Skeletal muscle tissue (tissue), 3 donors: ENCODE measurements at regions not wholly inside any gene's neighbourhood (a gene's known extent, or its start where the extent isn't known, plus 50 kb on each side); places are given as distances from the start of the nearest gene placed in this dataset.
"Not testable (repeated sequence)": the region's sequence is repeated elsewhere in the genome, so short reads cannot be mapped to it uniquely, and the experiment has no call there.

Source experiments
- H3K27ac ChIP-seq: one replicate; pipeline ENCODE4 v1.7.0; 2013; ENCODE audit warnings: mild to moderate bottlenecking, low read depth, low read length, inconsistent platforms
- H3K27me3 ChIP-seq, 3 donors: one replicate each; pipeline ENCODE4 v1.7.0; 2013; ENCODE audit warnings: low read length in 3 of 3; ENCODE audit not compliant: control insufficient read depth in 3 of 3, insufficient read depth in 3 of 3
- H3K36me3 ChIP-seq, 3 donors: one replicate each; pipeline ENCODE4 v1.7.0; 2013; ENCODE audit warnings: low read length in 3 of 3; ENCODE audit not compliant: control insufficient read depth in 3 of 3, insufficient read depth in 3 of 3
- H3K4me1 ChIP-seq, 3 donors: one replicate each; pipeline ENCODE4 v1.7.0; 2013; ENCODE audit warnings: low read length in 3 of 3, mild to moderate bottlenecking in 3 of 3; ENCODE audit not compliant: control insufficient read depth in 3 of 3, insufficient read depth in 3 of 3
- H3K4me3 ChIP-seq, 3 donors: one replicate each; pipeline ENCODE4 v1.7.0; 2013; ENCODE audit warnings: low read length in 3 of 3
- H3K9ac ChIP-seq, 3 donors: one replicate each; pipeline ENCODE4 v1.7.0; 2013; ENCODE audit warnings: low read length in 3 of 3, mild to moderate bottlenecking in 3 of 3, moderate library complexity in 2 of 3, low read depth in 1 of 3
- H3K9me3 ChIP-seq, 3 donors: one replicate each; pipeline ENCODE4 v1.7.0; 2013; ENCODE audit warnings: low read length in 3 of 3; ENCODE audit not compliant: control insufficient read depth in 3 of 3
- donor health status: Osteomylitis.

DNA sequence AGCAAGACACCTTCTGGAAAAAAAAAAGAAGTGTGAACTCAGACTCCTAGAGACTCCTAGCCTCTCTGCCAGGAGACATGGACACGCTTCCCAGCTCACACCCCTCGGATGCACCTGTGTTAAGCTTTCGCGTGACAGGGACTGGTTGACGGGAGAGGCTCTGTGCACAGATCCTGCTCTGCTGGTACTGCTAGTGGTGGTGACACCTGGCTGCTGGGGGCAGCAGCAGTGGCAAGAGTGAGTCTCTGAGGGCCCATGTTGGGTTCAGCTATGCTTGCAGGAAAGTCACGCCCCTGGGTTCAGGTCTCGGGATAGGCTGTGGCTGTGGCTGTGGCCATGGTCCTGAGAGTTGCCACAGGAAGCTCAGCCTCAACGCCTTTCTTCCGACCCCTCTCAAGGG lies 81.1 kb downstream of the XRCC2 start:
- no peaks in the 10 kb centered on the region for H3K36me3 ChIP-seq
- H3K9me3 ChIP-seq, result no peaks in the 10 kb centered on the region
- H3K27ac ChIP-seq, result no peak overlapping the region
- H3K4me1 ChIP-seq, result no peaks in the 10 kb centered on the region
- no peak overlapping the region for H3K9ac ChIP-seq
- no peak overlapping the region for H3K4me3 ChIP-seq
- H3K27me3 ChIP-seq, result no peaks in the 10 kb centered on the region

DNA sequence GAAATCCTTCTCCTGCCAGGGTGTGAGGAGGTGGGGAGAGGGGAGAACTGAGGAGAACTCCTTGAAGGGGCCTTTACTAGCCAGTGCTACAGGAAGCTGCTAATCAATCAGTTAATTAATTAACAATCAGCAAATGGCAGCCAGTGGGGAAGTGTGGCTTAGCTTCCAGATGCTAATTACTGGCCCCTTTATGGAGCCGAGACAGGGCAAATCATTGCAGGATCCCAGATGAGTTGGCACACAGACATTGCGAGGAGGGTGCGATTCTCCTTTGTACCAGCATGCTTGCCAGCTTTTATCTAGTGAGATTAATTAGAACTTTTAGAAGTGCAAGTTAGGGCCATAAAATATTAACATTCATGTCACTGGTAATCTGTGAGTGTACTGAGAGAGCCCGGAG lies 84.0 kb downstream of the XRCC2 start:
- Histone ChIP-seq H3K36me3 (no peaks in the 10 kb centered on the region), H3K27ac (no peak overlapping the region), H3K4me3 (no peak overlapping the region), H3K9me3 (no peaks in the 10 kb centered on the region), H3K27me3 (no peaks in the 10 kb centered on the region), H3K4me1 (no peaks in the 10 kb centered on the region), H3K9ac (no peak overlapping the region)

DNA sequence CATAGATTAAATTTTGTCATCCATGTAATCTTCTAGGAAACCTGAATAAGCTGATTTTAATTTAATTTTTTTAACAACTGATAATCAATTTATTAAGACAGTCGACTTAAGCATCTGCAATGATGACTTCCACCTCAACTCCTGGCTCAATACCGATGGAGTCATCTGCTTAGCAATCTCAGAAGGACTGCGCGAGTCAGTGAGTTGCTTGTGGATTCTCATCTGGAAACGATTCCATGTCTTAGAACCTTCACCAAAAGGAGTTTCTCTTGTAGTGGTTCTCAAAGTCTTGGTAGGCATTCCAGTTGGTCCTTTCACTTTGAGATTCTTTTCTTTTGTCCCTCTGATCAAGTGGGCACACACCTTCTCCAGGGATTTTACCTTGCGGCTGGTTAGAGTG lies 85.5 kb downstream of the XRCC2 start:
- Histone ChIP-seq H3K9me3 (no peaks in the 10 kb centered on the region), H3K27ac (no peak overlapping the region), H3K27me3 (no peaks in the 10 kb centered on the region), H3K4me1 (no peaks in the 10 kb centered on the region), H3K4me3 (no peak overlapping the region), H3K9ac (no peak overlapping the region), H3K36me3 (no peaks in the 10 kb centered on the region)

DNA sequence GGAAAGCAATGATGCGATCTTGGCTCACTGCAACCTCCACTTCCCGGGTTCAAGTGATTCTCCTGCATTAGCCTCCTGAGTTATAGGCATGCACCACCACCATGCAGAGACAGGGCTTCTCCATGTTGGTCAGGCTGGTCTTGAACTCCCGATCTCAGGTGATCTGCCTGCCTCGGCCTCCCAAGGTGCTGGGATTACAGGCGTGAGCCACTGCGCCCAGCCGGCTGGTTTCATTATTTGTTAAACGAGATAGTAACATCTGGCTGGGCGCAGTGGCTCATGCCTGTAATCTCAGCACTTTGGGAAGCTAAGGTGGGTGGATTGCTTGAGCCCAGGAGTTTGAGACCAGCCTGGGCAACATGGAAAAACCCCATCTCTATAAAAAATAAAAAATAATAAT lies 86.1 kb downstream of the XRCC2 start:
- H3K9ac ChIP-seq, H3K4me1 ChIP-seq, H3K27me3 ChIP-seq, H3K9me3 ChIP-seq, H3K27ac ChIP-seq, H3K4me3 ChIP-seq, H3K36me3 ChIP-seq: not testable (repeated sequence)

DNA sequence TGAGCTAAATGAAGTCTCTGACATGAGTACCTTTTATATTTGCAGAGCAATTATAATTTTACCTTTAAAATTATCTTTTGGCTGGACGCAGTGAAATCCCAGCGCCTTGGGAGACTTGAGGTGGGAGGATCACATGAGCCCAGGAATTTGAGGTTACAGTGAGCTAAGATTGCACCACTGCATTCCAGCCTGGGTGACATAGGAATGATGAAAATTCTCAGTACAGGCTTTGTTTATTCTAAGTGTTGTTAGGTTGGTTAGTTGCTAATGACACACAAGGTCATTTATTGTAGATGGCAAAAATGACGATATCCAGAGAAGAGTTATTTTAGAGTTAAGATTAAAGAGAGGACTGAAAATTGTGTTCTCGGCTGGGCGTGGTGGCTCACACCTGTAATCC lies 87.6 kb downstream of the XRCC2 start:
- Histone ChIP-seq H3K27me3 (no peaks in the 10 kb centered on the region), H3K9ac (no peak overlapping the region), H3K4me1 (no peaks in the 10 kb centered on the region), H3K4me3 (no peak overlapping the region), H3K9me3 (no peaks in the 10 kb centered on the region), H3K27ac (no peak overlapping the region), H3K36me3 (no peaks in the 10 kb centered on the region)

DNA sequence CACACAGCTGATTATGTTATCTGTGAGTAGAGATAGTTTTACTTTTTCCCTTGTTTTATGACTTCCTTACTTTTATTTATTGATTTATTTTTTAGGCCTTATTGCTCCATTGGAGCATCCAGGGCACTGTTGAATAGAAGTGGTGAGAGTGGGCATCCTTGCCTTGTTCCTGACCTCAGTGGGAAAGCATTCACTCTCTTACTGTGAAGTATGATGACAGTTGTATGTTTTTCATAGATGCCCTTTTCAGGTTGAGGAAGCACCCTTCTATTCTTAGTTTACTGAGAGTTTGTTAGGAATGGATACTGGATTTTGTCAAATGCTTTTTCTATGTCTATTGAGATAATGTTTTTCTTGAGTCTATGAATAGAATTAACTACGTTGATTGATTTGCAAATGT lies 88.6 kb downstream of the XRCC2 start:
- H3K4me3 ChIP-seq, result no peak overlapping the region
- H3K9ac ChIP-seq, result no peak overlapping the region
- no peak overlapping the region for H3K27ac ChIP-seq
- no peaks in the 10 kb centered on the region for H3K27me3 ChIP-seq
- no peaks in the 10 kb centered on the region for H3K4me1 ChIP-seq
- no peaks in the 10 kb centered on the region for H3K36me3 ChIP-seq
- no peaks in the 10 kb centered on the region for H3K9me3 ChIP-seq

DNA sequence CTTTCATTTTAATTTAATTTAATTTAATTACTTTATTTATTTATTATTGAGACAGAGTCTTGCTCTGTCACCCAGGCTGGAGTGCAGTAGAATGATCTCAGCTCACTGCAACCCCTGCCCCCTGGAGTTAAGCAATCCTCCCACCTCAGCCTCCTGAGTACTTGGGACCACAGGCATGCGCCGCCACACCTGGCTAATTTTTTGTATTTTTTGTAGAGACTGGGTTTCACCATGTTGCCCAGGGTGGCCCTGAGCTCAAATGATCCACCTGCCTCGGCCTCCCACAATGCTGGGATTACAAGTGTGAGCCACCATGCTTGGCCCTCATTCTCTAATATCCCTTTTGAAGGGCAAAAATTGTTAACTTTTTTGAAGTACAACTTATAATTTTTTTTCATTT lies 92.9 kb downstream of the XRCC2 start:
- no peaks in the 10 kb centered on the region for H3K4me1 ChIP-seq
- H3K27me3 ChIP-seq, result no peaks in the 10 kb centered on the region
- H3K36me3 ChIP-seq, result no peaks in the 10 kb centered on the region
- no peak overlapping the region for H3K4me3 ChIP-seq
- no peak overlapping the region for H3K27ac ChIP-seq
- H3K9ac ChIP-seq, result no peak overlapping the region
- H3K9me3 ChIP-seq, result no peaks in the 10 kb centered on the region

DNA sequence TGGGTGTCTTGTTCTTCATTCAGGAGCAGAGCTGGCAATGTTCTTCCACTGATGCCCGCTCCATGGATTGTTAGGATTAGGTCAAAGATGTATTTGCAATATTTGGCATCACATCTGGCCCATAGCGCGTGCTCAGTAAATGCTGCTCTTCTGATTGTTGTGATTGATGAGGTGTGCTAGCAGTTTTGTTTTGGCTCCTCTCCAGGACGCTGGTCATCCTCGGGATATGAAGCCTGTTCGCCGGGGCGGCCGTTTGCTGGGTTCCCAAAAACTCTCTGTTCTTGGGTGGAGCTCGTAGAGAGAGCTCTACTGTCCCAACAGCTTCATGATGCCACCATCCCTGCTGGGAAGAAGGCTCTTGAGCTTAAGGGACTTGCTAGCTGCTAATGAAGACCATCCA lies 96.9 kb downstream of the XRCC2 start:
- Histone ChIP-seq H3K4me3 (no peak overlapping the region), H3K27me3 (peaks cover 0 to 8% (median 7%) of the 10 kb centered on the region in 3 donors), H3K9ac (no peak overlapping the region), H3K36me3 (no peaks in the 10 kb centered on the region), H3K9me3 (no peaks in the 10 kb centered on the region), H3K27ac (no peak overlapping the region), H3K4me1 (no peaks in the 10 kb centered on the region)

DNA sequence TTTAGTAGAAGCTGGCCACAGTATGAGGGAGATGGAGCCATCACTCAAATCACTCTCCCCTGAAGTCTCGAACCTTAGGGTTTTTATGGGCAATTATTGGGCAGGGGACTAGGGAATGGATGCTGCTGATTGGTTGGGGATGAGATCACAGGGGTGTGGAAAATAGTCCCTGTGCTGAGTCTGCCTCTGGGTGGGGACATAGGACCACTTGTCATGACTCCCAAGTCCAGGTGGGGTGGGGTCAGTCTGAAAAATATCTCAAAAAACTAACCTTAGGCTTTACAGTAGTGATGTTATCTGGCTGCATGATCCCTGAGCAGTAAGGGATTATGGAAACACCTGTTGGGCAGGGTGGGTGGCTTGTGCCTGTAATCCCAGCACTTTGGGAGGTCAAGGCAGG lies 98.6 kb downstream of the XRCC2 start:
- H3K27me3 ChIP-seq, result peaks cover 0 to 8% (median 7%) of the 10 kb centered on the region in 3 donors
- H3K9ac ChIP-seq, result no peak overlapping the region
- H3K27ac ChIP-seq, result no peak overlapping the region
- H3K4me3 ChIP-seq, result no peak overlapping the region
- no peaks in the 10 kb centered on the region for H3K36me3 ChIP-seq
- H3K9me3 ChIP-seq, result no peaks in the 10 kb centered on the region
- no peaks in the 10 kb centered on the region for H3K4me1 ChIP-seq

DNA sequence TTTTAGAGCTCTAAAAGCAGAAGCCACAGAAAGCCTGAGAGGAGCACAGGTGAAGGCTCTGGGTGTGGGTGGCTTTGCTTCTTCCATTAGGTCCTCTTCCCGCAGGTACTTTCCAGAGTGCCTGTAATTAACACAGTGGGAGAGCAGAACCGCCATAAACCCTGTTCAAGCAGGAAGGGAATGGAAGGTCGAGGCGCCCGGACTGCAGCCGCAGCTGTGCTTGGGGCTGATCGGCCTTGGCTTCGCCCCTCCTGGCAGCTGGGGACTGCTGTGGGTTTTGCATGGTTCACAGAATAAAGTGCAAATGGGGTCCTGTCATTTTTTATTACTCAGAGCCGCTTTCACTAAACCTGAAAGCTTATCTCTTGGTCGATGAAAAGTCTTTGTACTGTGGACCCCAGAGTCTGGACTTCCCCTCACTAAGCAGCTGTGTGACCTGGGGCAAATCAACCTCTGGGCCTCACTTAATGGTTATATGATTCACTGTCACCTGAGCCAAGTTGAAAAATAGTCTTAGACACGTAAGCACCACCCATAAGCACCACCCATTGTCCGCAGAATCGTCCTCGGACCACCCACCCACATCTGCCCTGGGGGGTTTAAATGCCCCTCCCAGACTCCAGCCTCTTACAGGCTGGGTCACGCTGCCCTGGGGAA lies 100.9 kb downstream of the XRCC2 start:
- H3K27ac ChIP-seq, result no peak overlapping the region
- no peaks in the 10 kb centered on the region for H3K36me3 ChIP-seq

DNA sequence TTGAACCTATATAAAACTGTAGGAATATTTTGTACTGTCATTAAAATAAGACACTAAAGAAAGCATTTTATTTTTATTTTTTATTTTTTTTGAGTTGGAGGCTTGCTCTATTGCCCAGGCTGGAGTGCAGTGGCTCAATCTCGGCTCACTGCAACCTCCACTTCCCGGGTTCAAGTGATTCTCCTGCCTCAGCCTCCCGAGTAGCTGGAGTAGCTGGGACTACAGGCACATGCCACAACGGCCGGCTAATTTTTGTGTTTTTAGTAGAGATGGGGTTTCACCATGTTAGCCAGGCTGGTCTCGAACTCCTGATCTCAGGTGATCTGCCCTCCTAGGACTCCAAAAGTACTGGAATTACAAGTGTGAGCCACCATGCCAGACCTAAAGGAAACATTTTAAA lies 102.8 kb downstream of the XRCC2 start:
- not testable (repeated sequence) for H3K4me1 ChIP-seq, H3K27me3 ChIP-seq, H3K9ac ChIP-seq, H3K36me3 ChIP-seq, H3K27ac ChIP-seq, H3K9me3 ChIP-seq, H3K4me3 ChIP-seq

More for the DNA sequence above, 100.9 kb downstream of the XRCC2 start:
- Histone ChIP-seq H3K9me3 (no peaks in the 10 kb centered on the region), H3K4me3 (no peak overlapping the region), H3K9ac (no peak overlapping the region), H3K4me1 (no peaks in the 10 kb centered on the region), H3K27me3 (peaks cover 0 to 8% (median 7%) of the 10 kb centered on the region in 3 donors)
